ENCODE measurements at regions not wholly inside any gene's neighbourhood (a gene's known extent, or its start where the extent isn't known, plus 50 kb on each side); places are given as distances from the start of the nearest gene placed in this dataset.

- Histone ChIP-seq H3K36me3 (no peaks in the 10 kb centered on the region), H3K9ac (ENCODE audit: low read depth in 2 of 2, low read length in 2 of 2) (no peak overlapping the region), H3K27me3 (no peaks in the 10 kb centered on the region), H3K4me1 (no peaks in the 10 kb centered on the region), H3K27ac (no peak overlapping the region), H3K9me3 (no peaks in the 10 kb centered on the region), H3K4me3 (no peak overlapping the region)
- intact Hi-C loops (cut with DNase I), result no loop called here
- no peak for DNase-seq
- TF ChIP-seq, protein P1, sequence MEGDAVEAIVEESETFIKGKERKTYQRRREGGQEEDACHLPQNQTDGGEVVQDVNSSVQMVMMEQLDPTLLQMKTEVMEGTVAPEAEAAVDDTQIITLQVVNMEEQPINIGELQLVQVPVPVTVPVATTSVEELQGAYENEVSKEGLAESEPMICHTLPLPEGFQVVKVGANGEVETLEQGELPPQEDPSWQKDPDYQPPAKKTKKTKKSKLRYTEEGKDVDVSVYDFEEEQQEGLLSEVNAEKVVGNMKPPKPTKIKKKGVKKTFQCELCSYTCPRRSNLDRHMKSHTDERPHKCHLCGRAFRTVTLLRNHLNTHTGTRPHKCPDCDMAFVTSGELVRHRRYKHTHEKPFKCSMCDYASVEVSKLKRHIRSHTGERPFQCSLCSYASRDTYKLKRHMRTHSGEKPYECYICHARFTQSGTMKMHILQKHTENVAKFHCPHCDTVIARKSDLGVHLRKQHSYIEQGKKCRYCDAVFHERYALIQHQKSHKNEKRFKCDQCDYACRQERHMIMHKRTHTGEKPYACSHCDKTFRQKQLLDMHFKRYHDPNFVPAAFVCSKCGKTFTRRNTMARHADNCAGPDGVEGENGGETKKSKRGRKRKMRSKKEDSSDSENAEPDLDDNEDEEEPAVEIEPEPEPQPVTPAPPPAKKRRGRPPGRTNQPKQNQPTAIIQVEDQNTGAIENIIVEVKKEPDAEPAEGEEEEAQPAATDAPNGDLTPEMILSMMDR (IDR thresholded peaks at IDR 0.05), result no peak
Measured at GRCh38 chr14:55881577-55882241, 236.5 kb upstream of the PELI2 start.

- TF ChIP-seq, protein P1 (IDR thresholded peaks at IDR 0.05), result no peak
- no peak for DNase-seq
- H3K4me1 ChIP-seq, result no peaks in the 10 kb centered on the region
- no peaks in the 10 kb centered on the region for H3K9me3 ChIP-seq
- H3K27me3 ChIP-seq, result no peaks in the 10 kb centered on the region
- H3K9ac ChIP-seq (ENCODE audit: low read depth in 2 of 2, low read length in 2 of 2), result no peak overlapping the region
- no peak overlapping the region for H3K4me3 ChIP-seq
- intact Hi-C loops (cut with DNase I), result no loop called here
- H3K27ac ChIP-seq, result no peak overlapping the region
- H3K36me3 ChIP-seq, result no peaks in the 10 kb centered on the region
Measured at GRCh38 chr14:55884819-55885218, 233.4 kb upstream of the PELI2 start.

GRCh38 chr14:55889124-55889523 lies 229.1 kb upstream of the PELI2 start:
- TF ChIP-seq, protein P1 (IDR thresholded peaks at IDR 0.05), result no peak
- Histone ChIP-seq H3K36me3 (no peaks in the 10 kb centered on the region), H3K27me3 (no peaks in the 10 kb centered on the region), H3K9me3 (no peaks in the 10 kb centered on the region), H3K4me1 (no peaks in the 10 kb centered on the region), H3K4me3 (no peak overlapping the region), H3K9ac (ENCODE audit: low read depth in 2 of 2, low read length in 2 of 2) (no peak overlapping the region), H3K27ac (no peak overlapping the region)
- no peak for DNase-seq
- intact Hi-C loops (cut with DNase I), result no loop called here

DNA sequence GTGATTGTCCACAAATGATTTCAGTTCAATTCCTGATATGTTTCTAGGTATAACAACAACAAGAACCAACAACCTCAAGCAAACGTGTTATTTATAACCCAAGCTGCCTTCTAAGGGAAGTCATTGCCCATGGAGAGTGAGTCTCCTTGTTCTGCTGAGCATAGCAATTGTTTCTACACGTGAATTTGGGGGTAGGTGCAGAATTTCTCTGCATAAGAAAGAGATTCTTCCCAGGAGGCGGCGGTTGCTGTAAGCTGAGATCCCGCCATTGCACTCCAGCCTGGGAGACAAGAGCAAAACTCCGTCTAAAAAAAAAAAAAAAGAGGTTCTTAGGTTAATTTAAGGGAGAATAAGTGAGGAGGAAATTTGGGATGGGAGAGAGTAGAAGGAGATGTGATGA lies 226.5 kb upstream of the PELI2 start:
- no peak overlapping the region for H3K4me3 ChIP-seq
- no peak for DNase-seq
- TF ChIP-seq, protein P1 (IDR thresholded peaks at IDR 0.05), result no peak
- intact Hi-C loops (cut with DNase I), result no loop called here
- H3K27me3 ChIP-seq, result no peaks in the 10 kb centered on the region
- no peak overlapping the region for H3K27ac ChIP-seq
- no peaks in the 10 kb centered on the region for H3K9me3 ChIP-seq
- H3K4me1 ChIP-seq, result no peaks in the 10 kb centered on the region
- H3K36me3 ChIP-seq, result no peaks in the 10 kb centered on the region
- H3K9ac ChIP-seq (ENCODE audit: low read depth in 2 of 2, low read length in 2 of 2), result no peak overlapping the region

DNA sequence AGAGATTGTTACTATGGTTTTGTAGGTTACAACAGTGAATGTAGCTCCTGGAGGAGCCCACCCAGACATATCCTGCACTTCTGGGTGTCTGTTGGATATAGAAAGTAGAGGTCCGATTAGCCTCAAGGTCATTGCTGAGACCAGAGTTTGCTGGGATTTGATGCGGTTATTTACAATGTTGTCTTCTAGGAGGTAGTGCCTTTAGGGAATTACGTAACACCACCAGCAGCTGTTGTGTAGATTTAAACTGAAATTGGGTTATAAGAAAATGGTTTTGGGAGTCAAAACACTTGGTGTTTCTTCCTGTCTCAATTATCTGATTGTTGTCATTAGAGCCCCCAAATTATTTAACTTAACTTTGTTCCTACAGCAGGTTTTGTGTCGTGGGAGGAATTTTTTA lies 225.3 kb upstream of the PELI2 start:
- no peak overlapping the region for H3K27ac ChIP-seq
- TF ChIP-seq, protein P1 (IDR thresholded peaks at IDR 0.05), result no peak
- H3K9me3 ChIP-seq, result no peaks in the 10 kb centered on the region
- no peak overlapping the region for H3K4me3 ChIP-seq
- H3K9ac ChIP-seq (ENCODE audit: low read depth in 2 of 2, low read length in 2 of 2), result no peak overlapping the region
- H3K4me1 ChIP-seq, result no peaks in the 10 kb centered on the region
- DNase-seq, result no peak
- intact Hi-C loops (cut with DNase I), result no loop called here
- H3K36me3 ChIP-seq, result no peaks in the 10 kb centered on the region
- H3K27me3 ChIP-seq, result no peaks in the 10 kb centered on the region

All from colonic mucosa (tissue), 4 donors.